GM23338 (cell line): ENCODE measurements at regions not wholly inside any gene's neighbourhood (a gene's known extent, or its start where the extent isn't known, plus 50 kb on each side); places are given as distances from the start of the nearest gene placed in this dataset.

Source experiments
- ATAC-seq: fragments of 200-7000 bp; cut with Tn5 transposase; 3 replicates; pipeline ENCODE4 v1.9.1; 2020
- DNase-seq: peaks from one replicate; pipeline ENCODE4 v3.0.0-alpha.2; 2015; ENCODE audit warnings: low spot score
- H2AFZ ChIP-seq: fragments of 200-600 bp; sonication (generic); 2 replicates; pipeline ENCODE4 v1.8.0; 2016; ENCODE audit warnings: antibody characterized with exemption, mild to moderate bottlenecking, moderate library complexity
- H3F3A ChIP-seq: fragments of 200-600 bp; sonication (generic); replicated peaks from 2 replicates; pipeline ENCODE4 v1.8.0; 2017; ENCODE audit warnings: antibody characterized with exemption, mixed run types, low read depth
- H3K27ac ChIP-seq: fragments of 200-600 bp; sonication (generic); 2 replicates; pipeline ENCODE4 v1.6.1; 2016; ENCODE audit warnings: low read depth
- H3K27me3 ChIP-seq: fragments of 200-600 bp; sonication (generic); 2 replicates; pipeline ENCODE4 v1.8.0; 2016; ENCODE audit warnings: mild to moderate bottlenecking, mixed run types, moderate library complexity; ENCODE audit not compliant: insufficient read depth
- H3K36me3 ChIP-seq: fragments of 200-600 bp; sonication (generic); 2 replicates; pipeline ENCODE4 v1.8.0; 2016; ENCODE audit warnings: mild to moderate bottlenecking; ENCODE audit not compliant: insufficient read depth
- H3K4me1 ChIP-seq: fragments of 200-600 bp; sonication (generic); 2 replicates; pipeline ENCODE4 v1.8.0; 2016; ENCODE audit warnings: mild to moderate bottlenecking, moderate library complexity; ENCODE audit not compliant: insufficient read depth
- H3K4me2 ChIP-seq: fragments of 200-600 bp; sonication (generic); 2 replicates; pipeline ENCODE4 v1.7.1; 2017; ENCODE audit warnings: mixed run types
- H3K4me3 ChIP-seq: fragments of 200-600 bp; sonication (generic); 2 replicates; pipeline ENCODE4 v1.6.1; 2016; ENCODE audit warnings: mixed run types
- H3K79me2 ChIP-seq: fragments of 200-600 bp; sonication (generic); replicated peaks from 2 replicates; pipeline ENCODE4 v1.8.0; 2017; ENCODE audit warnings: mild to moderate bottlenecking; ENCODE audit not compliant: insufficient read depth
- H3K9me2 ChIP-seq: fragments of 200-600 bp; sonication (generic); 2 replicates; pipeline ENCODE4 v1.8.0; 2017; ENCODE audit not compliant: insufficient read depth
- H4K20me1 ChIP-seq: fragments of 200-600 bp; sonication (generic); replicated peaks from 2 replicates; pipeline ENCODE4 v1.8.0; 2017; ENCODE audit warnings: mild to moderate bottlenecking; ENCODE audit not compliant: insufficient read depth
- H3K27ac Mint-ChIP-seq: 2 replicates; pipeline ENCODE4 v1.8.0; 2020; ENCODE audit warnings: inconsistent platforms, mild to moderate bottlenecking, moderate library complexity, mixed read lengths
- H3K27me3 Mint-ChIP-seq: 3 replicates; pipeline ENCODE4 v1.8.0; 2022; ENCODE audit warnings: low read depth, mild to moderate bottlenecking, moderate library complexity, mixed read lengths, inconsistent platforms; ENCODE audit not compliant: insufficient read depth, poor library complexity
- H3K36me3 Mint-ChIP-seq: 3 replicates; pipeline ENCODE4 v1.8.0; 2021; ENCODE audit warnings: low read depth, mild to moderate bottlenecking, inconsistent platforms, moderate library complexity, mixed read lengths
- H3K4me1 Mint-ChIP-seq: 3 replicates; pipeline ENCODE4 v1.8.0; 2020; ENCODE audit warnings: mild to moderate bottlenecking, inconsistent platforms, mixed read lengths
- H3K4me3 Mint-ChIP-seq: 3 replicates; pipeline ENCODE4 v1.8.0; 2021; ENCODE audit warnings: moderate library complexity, mild to moderate bottlenecking, inconsistent platforms, mixed read lengths
- H3K9me3 Mint-ChIP-seq: 3 replicates; pipeline ENCODE4 v1.8.0; 2020; ENCODE audit warnings: moderate library complexity, mild to moderate bottlenecking, inconsistent platforms, mixed read lengths
- CREB1 ChIP-seq: fragments of 250-450 bp; sonication (Bioruptor Pico); IDR thresholded peaks from 2 replicates; pipeline ENCODE4 v1.5.0; 2020; ENCODE audit warnings: low read depth, mild to moderate bottlenecking, moderate library complexity
- EZH2 ChIP-seq: fragments of 200-600 bp; sonication (generic); IDR thresholded peaks from one replicate; pipeline ENCODE4 v1.8.0; 2017; ENCODE audit warnings: antibody characterized with exemption, mild to moderate bottlenecking, low read depth; ENCODE audit not compliant: unreplicated experiment
- EZH2phosphoT487 ChIP-seq: fragments of 200-600 bp; sonication (generic); IDR thresholded peaks from one replicate; pipeline ENCODE4 v1.8.1; 2018; ENCODE audit warnings: antibody characterized with exemption; ENCODE audit not compliant: unreplicated experiment
- JUNB ChIP-seq: IDR thresholded peaks from one replicate; pipeline ENCODE4 v1.6.1; 2016; ENCODE audit warnings: antibody characterized with exemption; ENCODE audit not compliant: unreplicated experiment
- NANOG ChIP-seq: IDR thresholded peaks from 2 replicates; pipeline ENCODE4 v1.6.1; 2016; ENCODE audit warnings: antibody characterized with exemption, borderline replicate concordance
- ZNF331 ChIP-seq: fragments of 250-450 bp; sonication (Bioruptor Pico); IDR thresholded peaks from 2 replicates; pipeline ENCODE4 v1.5.0; 2020; ENCODE audit warnings: low read depth, mild to moderate bottlenecking, moderate library complexity
- TF ChIP-seq, protein P1 (sequence below), 2 experiments: fragments of 200-600 bp in 1 of 2; sonication (generic) in 1 of 2; conservative IDR thresholded peaks; 2 replicates each; pipeline versions ENCODE4 v1.5.1 to v1.6.1; 2016 to 2017; ENCODE audit warnings: antibody characterized with exemption in 2 of 2, low read depth in 2 of 2, mild to moderate bottlenecking in 2 of 2, moderate library complexity in 1 of 2
- TF ChIP-seq, protein P2 (sequence below): IDR thresholded peaks from one replicate; pipeline ENCODE4 v1.6.1; 2018; ENCODE audit warnings: antibody characterized with exemption; ENCODE audit not compliant: unreplicated experiment

DNA sequence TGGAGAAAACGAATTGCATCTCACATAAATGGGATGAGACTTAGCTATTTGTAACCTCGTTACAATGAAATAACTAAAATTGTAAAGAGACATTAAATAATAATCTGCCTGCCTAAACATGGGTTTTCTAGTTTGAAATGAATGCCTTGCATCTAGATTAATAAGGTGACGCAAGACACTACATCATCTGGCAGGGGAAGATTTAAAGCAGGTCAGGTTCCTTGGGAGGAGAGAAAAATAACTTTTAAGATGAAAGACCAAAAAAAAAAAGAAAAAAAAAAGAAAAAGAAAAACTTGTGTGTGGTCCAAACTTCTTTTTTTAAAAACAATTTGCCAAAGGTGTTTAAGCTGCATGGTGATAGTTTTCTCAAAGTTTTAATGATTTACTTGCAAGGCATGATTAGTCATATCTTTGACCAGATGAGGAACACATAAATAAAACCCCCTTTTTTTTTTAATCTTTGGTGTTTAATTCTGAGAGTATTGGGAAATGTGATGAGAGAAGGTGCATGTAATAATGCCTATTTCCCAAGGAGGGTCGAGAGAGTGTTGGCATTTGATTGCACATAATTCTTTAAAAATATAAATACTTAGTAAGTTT is 122.9 kb upstream of the ADAMTSL1 start:
- Mint-ChIP-seq H3K27me3 (no peaks in the 10 kb centered on the region), H3K36me3 (no peaks in the 10 kb centered on the region), H3K4me1 (peaks cover 4% of the 10 kb centered on the region; the same call in 2 of the 3 replicates), H3K4me3 (no peak overlapping the region), H3K9me3 (no peaks in the 10 kb centered on the region; the same call in 2 of the 3 replicates), H3K27ac (no peak overlapping the region)
- H3K27ac ChIP-seq = no peak overlapping the region
- H3K9me2 ChIP-seq = no peaks in the 10 kb centered on the region; the same call in 1 of the 2 replicates
- DNase-seq = no peak
- H4K20me1 ChIP-seq = no peaks in the 10 kb centered on the region
- no peaks in the 10 kb centered on the region for H3K79me2 ChIP-seq
- H3K4me2 ChIP-seq = no peak overlapping the region
- H3F3A ChIP-seq = no peaks in the 10 kb centered on the region
- H3K36me3 ChIP-seq = no peaks in the 10 kb centered on the region
- no peak overlapping the region for H2AFZ ChIP-seq
- TF ChIP-seq EZH2phosphoT487 (no peak), CREB1 (CRISPR knock-in tag) (no peak), EZH2 (no peak), ZNF331 (no peak)
- TF ChIP-seq, protein P1, sequence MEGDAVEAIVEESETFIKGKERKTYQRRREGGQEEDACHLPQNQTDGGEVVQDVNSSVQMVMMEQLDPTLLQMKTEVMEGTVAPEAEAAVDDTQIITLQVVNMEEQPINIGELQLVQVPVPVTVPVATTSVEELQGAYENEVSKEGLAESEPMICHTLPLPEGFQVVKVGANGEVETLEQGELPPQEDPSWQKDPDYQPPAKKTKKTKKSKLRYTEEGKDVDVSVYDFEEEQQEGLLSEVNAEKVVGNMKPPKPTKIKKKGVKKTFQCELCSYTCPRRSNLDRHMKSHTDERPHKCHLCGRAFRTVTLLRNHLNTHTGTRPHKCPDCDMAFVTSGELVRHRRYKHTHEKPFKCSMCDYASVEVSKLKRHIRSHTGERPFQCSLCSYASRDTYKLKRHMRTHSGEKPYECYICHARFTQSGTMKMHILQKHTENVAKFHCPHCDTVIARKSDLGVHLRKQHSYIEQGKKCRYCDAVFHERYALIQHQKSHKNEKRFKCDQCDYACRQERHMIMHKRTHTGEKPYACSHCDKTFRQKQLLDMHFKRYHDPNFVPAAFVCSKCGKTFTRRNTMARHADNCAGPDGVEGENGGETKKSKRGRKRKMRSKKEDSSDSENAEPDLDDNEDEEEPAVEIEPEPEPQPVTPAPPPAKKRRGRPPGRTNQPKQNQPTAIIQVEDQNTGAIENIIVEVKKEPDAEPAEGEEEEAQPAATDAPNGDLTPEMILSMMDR (conservative IDR thresholded peaks at IDR 0.05; ENCODE audit: low read depth in 2 of 2) = no peak
- no peak for ATAC-seq
- no peaks in the 10 kb centered on the region for H3K4me1 ChIP-seq
- H3K4me3 ChIP-seq = no peak overlapping the region
- H3K27me3 ChIP-seq = no peaks in the 10 kb centered on the region

DNA sequence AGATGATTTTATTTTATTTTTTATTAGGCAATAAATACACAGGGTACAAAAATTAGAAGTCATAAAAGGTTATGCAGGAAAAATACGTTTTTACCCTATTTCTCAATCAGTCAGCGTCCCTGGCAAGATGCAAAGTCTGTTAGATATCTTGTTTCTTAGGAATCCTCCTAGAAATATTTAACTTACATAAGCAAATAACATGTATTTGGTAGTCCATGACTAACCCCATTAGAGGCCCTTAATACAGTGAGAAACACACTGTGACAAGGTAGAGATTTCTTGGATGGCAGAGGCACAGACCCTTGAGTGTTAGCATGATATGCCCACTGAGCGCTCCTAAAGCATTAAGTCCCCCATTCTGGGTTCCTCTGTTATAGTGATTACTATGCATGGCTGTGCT is 121.2 kb upstream of the ADAMTSL1 start:
- no peak overlapping the region for H2AFZ ChIP-seq
- H3K36me3 Mint-ChIP-seq = no peaks in the 10 kb centered on the region
- no peak overlapping the region for H3K27ac Mint-ChIP-seq
- H3K4me2 ChIP-seq = no peak overlapping the region
- H3K27me3 ChIP-seq = no peaks in the 10 kb centered on the region
- H3K27me3 Mint-ChIP-seq = no peaks in the 10 kb centered on the region
- no peaks in the 10 kb centered on the region for H3K4me1 ChIP-seq
- ATAC-seq (no peak), DNase-seq (no peak)
- H3K4me1 Mint-ChIP-seq = peaks cover 4% of the 10 kb centered on the region; the same call in 2 of the 3 replicates
- no peaks in the 10 kb centered on the region for H4K20me1 ChIP-seq
- H3K79me2 ChIP-seq = no peaks in the 10 kb centered on the region
- H3K27ac ChIP-seq = no peak overlapping the region
- no peaks in the 10 kb centered on the region for H3K36me3 ChIP-seq
- H3K9me2 ChIP-seq = no peaks in the 10 kb centered on the region; the same call in 1 of the 2 replicates
- no peaks in the 10 kb centered on the region; the same call in 2 of the 3 replicates for H3K9me3 Mint-ChIP-seq
- H3F3A ChIP-seq = no peaks in the 10 kb centered on the region
- H3K4me3 ChIP-seq = no peak overlapping the region
- H3K4me3 Mint-ChIP-seq = no peak overlapping the region
- TF ChIP-seq, protein P2, sequence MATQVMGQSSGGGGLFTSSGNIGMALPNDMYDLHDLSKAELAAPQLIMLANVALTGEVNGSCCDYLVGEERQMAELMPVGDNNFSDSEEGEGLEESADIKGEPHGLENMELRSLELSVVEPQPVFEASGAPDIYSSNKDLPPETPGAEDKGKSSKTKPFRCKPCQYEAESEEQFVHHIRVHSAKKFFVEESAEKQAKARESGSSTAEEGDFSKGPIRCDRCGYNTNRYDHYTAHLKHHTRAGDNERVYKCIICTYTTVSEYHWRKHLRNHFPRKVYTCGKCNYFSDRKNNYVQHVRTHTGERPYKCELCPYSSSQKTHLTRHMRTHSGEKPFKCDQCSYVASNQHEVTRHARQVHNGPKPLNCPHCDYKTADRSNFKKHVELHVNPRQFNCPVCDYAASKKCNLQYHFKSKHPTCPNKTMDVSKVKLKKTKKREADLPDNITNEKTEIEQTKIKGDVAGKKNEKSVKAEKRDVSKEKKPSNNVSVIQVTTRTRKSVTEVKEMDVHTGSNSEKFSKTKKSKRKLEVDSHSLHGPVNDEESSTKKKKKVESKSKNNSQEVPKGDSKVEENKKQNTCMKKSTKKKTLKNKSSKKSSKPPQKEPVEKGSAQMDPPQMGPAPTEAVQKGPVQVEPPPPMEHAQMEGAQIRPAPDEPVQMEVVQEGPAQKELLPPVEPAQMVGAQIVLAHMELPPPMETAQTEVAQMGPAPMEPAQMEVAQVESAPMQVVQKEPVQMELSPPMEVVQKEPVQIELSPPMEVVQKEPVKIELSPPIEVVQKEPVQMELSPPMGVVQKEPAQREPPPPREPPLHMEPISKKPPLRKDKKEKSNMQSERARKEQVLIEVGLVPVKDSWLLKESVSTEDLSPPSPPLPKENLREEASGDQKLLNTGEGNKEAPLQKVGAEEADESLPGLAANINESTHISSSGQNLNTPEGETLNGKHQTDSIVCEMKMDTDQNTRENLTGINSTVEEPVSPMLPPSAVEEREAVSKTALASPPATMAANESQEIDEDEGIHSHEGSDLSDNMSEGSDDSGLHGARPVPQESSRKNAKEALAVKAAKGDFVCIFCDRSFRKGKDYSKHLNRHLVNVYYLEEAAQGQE = no peak
- TF ChIP-seq, protein P1 (conservative IDR thresholded peaks at IDR 0.05; ENCODE audit: low read depth in 2 of 2) = no peak
- TF ChIP-seq EZH2 (no peak), NANOG (no peak), JUNB (no peak)
